IMR-90 (cell line): ENCODE measurements at regions not wholly inside any gene's neighbourhood (a gene's known extent, or its start where the extent isn't known, plus 50 kb on each side); places are given as distances from the start of the nearest gene placed in this dataset.

ENCODE experiments used
- ATAC-seq: fragments of 200-7000 bp; cut with Tn5 transposase; 2 replicates; pipeline ENCODE4 v1.9.1; 2020; ENCODE audit warnings: low read depth, mild to moderate bottlenecking, moderate library complexity
- BruUV-seq: library from RNA; stranded (reverse); fragments of 400-500 nt; replicated peaks from 2 replicates; lab custom pipeline; 2021; lab: Mats Ljungman, UMichigan
- CTCF ChIA-PET: fragments of 300-600 bp; formaldehyde crosslinking; extraction: SDS; loops from one replicate; lab custom pipeline; 2021; ENCODE audit warnings: antibody characterized with exemption; lab: Yijun Ruan, JAX
- POLR2A ChIA-PET: fragments of 300-600 bp; sonication (Branson Sonifier 250); formaldehyde crosslinking; loops from one replicate; lab custom pipeline; 2022; ENCODE audit warnings: antibody characterized with exemption; ENCODE audit not compliant: unreplicated experiment; lab: Charles Lee
- DNase-seq: peaks from one replicate; pipeline ENCODE4 v3.0.0; 2013
- H2AFZ ChIP-seq: replicated peaks from 2 replicates; pipeline ENCODE3; 2013; ENCODE audit warnings: low read length, mild to moderate bottlenecking; ENCODE audit not compliant: poor library complexity
- H2AK5ac ChIP-seq: 2 replicates; pipeline ENCODE4 v1.6.1; 2013; ENCODE audit warnings: low read depth, low read length, inconsistent platforms
- H2AK9ac ChIP-seq: replicated peaks from 2 replicates; pipeline ENCODE3; 2013; ENCODE audit warnings: mild to moderate bottlenecking, low read depth, low read length, moderate library complexity; ENCODE audit not compliant: poor library complexity
- H2BK120ac ChIP-seq: 2 replicates; pipeline ENCODE4 v1.6.1; 2013; ENCODE audit warnings: low read depth, low read length, inconsistent platforms
- H2BK15ac ChIP-seq: 3 replicates; pipeline ENCODE4 v1.6.1; 2013; ENCODE audit warnings: low read depth, low read length, inconsistent platforms
- H2BK20ac ChIP-seq: 2 replicates; pipeline ENCODE4 v1.6.1; 2013; ENCODE audit warnings: low read depth, mild to moderate bottlenecking, inconsistent platforms, low read length, moderate library complexity
- H2BK5ac ChIP-seq: 2 replicates; pipeline ENCODE4 v1.6.1; 2013; ENCODE audit warnings: mild to moderate bottlenecking, low read depth, low read length, inconsistent platforms; ENCODE audit not compliant: poor library complexity, severe bottlenecking
- H3K14ac ChIP-seq: replicated peaks from 2 replicates; pipeline ENCODE4 v1.6.1; 2013; ENCODE audit warnings: low read depth, low read length, inconsistent platforms
- H3K18ac ChIP-seq: 2 replicates; pipeline ENCODE4 v1.6.1; 2013; ENCODE audit warnings: low read depth, low read length, control low read depth
- H3K23ac ChIP-seq: 2 replicates; pipeline ENCODE4 v1.6.1; 2013; ENCODE audit warnings: low read depth, low read length, inconsistent platforms
- H3K27ac ChIP-seq: 2 replicates; pipeline ENCODE4 v1.5.1; 2013; ENCODE audit warnings: mild to moderate bottlenecking, control low read depth, low read length; ENCODE audit not compliant: insufficient read depth
- H3K27me3 ChIP-seq: 2 replicates; pipeline ENCODE4 v1.6.1; 2013; ENCODE audit warnings: low read length; ENCODE audit not compliant: control insufficient read depth, insufficient read depth
- H3K36me3 ChIP-seq: 2 replicates; pipeline ENCODE4 v1.6.1; 2013; ENCODE audit warnings: low read length, mixed read lengths; ENCODE audit not compliant: control insufficient read depth, insufficient read depth
- H3K4ac ChIP-seq: 2 replicates; pipeline ENCODE4 v1.6.1; 2013; ENCODE audit warnings: low read depth, low read length, inconsistent platforms
- H3K4me1 ChIP-seq: 2 replicates; pipeline ENCODE4 v1.6.1; 2013; ENCODE audit warnings: low read length, mixed read lengths; ENCODE audit not compliant: control insufficient read depth, insufficient read depth
- H3K4me2 ChIP-seq: 2 replicates; pipeline ENCODE4 v1.6.1; 2013; ENCODE audit warnings: low read depth, mild to moderate bottlenecking, control low read depth, low read length, moderate library complexity
- H3K4me3 ChIP-seq: 2 replicates; pipeline ENCODE4 v1.5.1; 2013; ENCODE audit warnings: low read depth, mild to moderate bottlenecking, control low read depth, low read length, moderate library complexity; ENCODE audit not compliant: insufficient read depth
- H3K56ac ChIP-seq: 2 replicates; pipeline ENCODE4 v1.6.1; 2013; ENCODE audit warnings: low read length, inconsistent platforms; ENCODE audit not compliant: insufficient read depth; ENCODE audit errors: extremely low read depth
- H3K79me1 ChIP-seq, 2 experiments: 2 replicates each; pipeline ENCODE4 v1.6.1; 2013; ENCODE audit warnings: low read length in 2 of 2, inconsistent platforms in 1 of 2, low read depth in 1 of 2
- H3K9ac ChIP-seq: 2 replicates; pipeline ENCODE4 v1.6.1; 2013; ENCODE audit warnings: low read depth, low read length, control low read depth
- H3K9me1 ChIP-seq: 2 replicates; pipeline ENCODE4 v1.6.1; 2013; ENCODE audit warnings: low read length, inconsistent platforms; ENCODE audit not compliant: insufficient read depth
- H3K9me3 ChIP-seq: 2 replicates; pipeline ENCODE4 v1.6.1; 2013; ENCODE audit warnings: low read length; ENCODE audit not compliant: control insufficient read depth, insufficient read depth
- H4K20me1 ChIP-seq: 2 replicates; pipeline ENCODE4 v1.6.1; 2013; ENCODE audit warnings: low read length, inconsistent platforms; ENCODE audit not compliant: insufficient read depth
- H4K5ac ChIP-seq: 2 replicates; pipeline ENCODE4 v1.6.1; 2013; ENCODE audit warnings: mild to moderate bottlenecking, low read depth, low read length, control low read depth
- H4K8ac ChIP-seq, 2 experiments: 2 replicates each; pipeline ENCODE4 v1.6.1; 2013; ENCODE audit warnings: low read depth in 2 of 2, low read length in 2 of 2, control low read depth in 1 of 2, inconsistent platforms in 1 of 2
- H4K91ac ChIP-seq: 2 replicates; pipeline ENCODE4 v1.6.1; 2013; ENCODE audit warnings: low read depth, low read length, inconsistent platforms; ENCODE audit not compliant: insufficient read depth
- ELK1 ChIP-seq: fragments of 150-350 bp; IDR thresholded peaks from 2 replicates; pipeline ENCODE4 v1.6.1; 2016; ENCODE audit warnings: low read depth, mild to moderate bottlenecking, low read length, moderate library complexity, borderline replicate concordance
- MAZ ChIP-seq: IDR thresholded peaks from 2 replicates; pipeline ENCODE4 v1.6.1; 2012; ENCODE audit warnings: low read depth, mild to moderate bottlenecking, low read length, improper control_type of control experiment, moderate library complexity, borderline replicate concordance
- MXI1 ChIP-seq: IDR thresholded peaks from 2 replicates; pipeline ENCODE4 v1.6.1; 2012; ENCODE audit warnings: low read depth, mild to moderate bottlenecking, low read length, moderate library complexity, borderline replicate concordance
- RAD21 ChIP-seq: IDR thresholded peaks from 2 replicates; pipeline ENCODE4 v1.6.1; 2012; ENCODE audit warnings: low read length, improper control_type of control experiment
- SMC3 ChIP-seq: fragments of 150-350 bp; IDR thresholded peaks from 2 replicates; pipeline ENCODE4 v1.6.1; 2016; ENCODE audit warnings: low read depth, mild to moderate bottlenecking, antibody characterized with exemption, low read length, moderate library complexity
- USF2 ChIP-seq: fragments of 150-350 bp; IDR thresholded peaks from 2 replicates; pipeline ENCODE4 v1.6.1; 2017; ENCODE audit warnings: mild to moderate bottlenecking, antibody characterized with exemption, low read length, low read depth
- WGBS, 2 experiments: methylation state at CpG; one replicate each; pipeline versions ENCODE4 v1.1.5 to v1.1.7; 2013; ENCODE audit warnings: missing lambda C conversion rate in 2 of 2; ENCODE audit not compliant: insufficient read length in 1 of 2; ENCODE audit errors: extremely low coverage in 2 of 2; 5-methylcytosine and 5-hydroxymethylcytosine counted together
- dilution Hi-C: fragments of 300-500 bp; cut with HindIII; formaldehyde crosslinking; loops from one replicate; pipeline ENCODE4 v1.14.3; 2018; ENCODE audit warnings: low sequenced_read_pairs; ENCODE audit not compliant: unreplicated experiment
- in situ Hi-C: fragments of 300-500 bp; cut with MboI; formaldehyde crosslinking; loops from 3 replicates; pipeline ENCODE4 v1.14.3; 2019; ENCODE audit warnings: low sequenced_read_pairs, inconsistent platforms, mixed read lengths
- intact Hi-C: fragments of 100-400 bp; cut with micrococcal nuclease; formaldehyde crosslinking; loops from 2 replicates; pipeline ENCODE4 v1.10.0; 2022

DNA sequence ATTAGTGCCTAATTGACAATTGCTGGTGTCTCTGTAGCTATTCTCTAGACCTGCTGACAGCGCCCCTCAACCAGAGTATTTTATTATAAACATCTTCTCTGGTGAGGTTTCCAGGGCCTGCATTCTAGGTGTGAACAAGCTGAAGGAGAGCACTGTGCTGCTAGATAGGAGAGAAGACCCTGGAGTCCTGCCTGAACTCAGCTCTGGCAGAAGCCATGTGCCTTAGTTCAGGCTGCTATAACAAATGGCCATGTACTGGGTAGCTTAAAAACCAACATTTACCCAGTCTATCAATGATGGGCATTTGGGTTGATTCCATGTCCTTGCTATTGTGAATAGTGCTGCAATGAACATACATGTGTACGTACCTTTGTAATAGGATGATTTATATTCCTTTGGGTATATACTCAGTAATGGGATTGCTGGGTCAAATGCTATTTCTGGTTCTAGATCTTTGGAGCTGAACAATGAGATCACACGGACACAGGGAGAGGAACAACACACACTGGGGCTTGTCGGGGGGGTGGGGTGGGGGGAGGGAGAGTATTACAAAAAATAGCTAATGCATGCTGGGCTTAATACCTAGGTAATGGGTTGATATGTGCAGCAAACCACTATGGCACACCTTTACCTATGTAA, 185.5 kb upstream of the CPEB2 start:
- BruUV-seq, result no TSS peak

More for the DNA sequence above, 185.5 kb upstream of the CPEB2 start:
- no peak overlapping the region for H3K4ac ChIP-seq
- no peaks in the 10 kb centered on the region for H3K27me3 ChIP-seq
- no peaks in the 10 kb centered on the region for H3K4me1 ChIP-seq
- no peak overlapping the region for H2BK120ac ChIP-seq
- ChIA-PET POLR2A (no interaction called here), CTCF (no interaction called here)
- H2AK9ac ChIP-seq, result no peak overlapping the region
- H2AFZ ChIP-seq, result no peak overlapping the region
- intact Hi-C loops (no loop called here), dilution Hi-C loops (no loop called here), in situ Hi-C loops (no loop called here)
- no peak for ATAC-seq
- no peak for DNase-seq
- no peak overlapping the region for H4K91ac ChIP-seq
- H3K4me2 ChIP-seq, result no peak overlapping the region
- no peaks in the 10 kb centered on the region for H3K9me3 ChIP-seq
- no peak overlapping the region for H2AK5ac ChIP-seq
- H4K20me1 ChIP-seq, result no peaks in the 10 kb centered on the region
- no peak overlapping the region for H3K56ac ChIP-seq
- no peak overlapping the region for H3K27ac ChIP-seq
- H3K79me1 ChIP-seq, result no peaks in the 10 kb centered on the region
- no peak overlapping the region for H4K5ac ChIP-seq
- H2BK20ac ChIP-seq, result no peak overlapping the region
- no CpG with 5 or more reads among the region's 4 CpGs for WGBS, 2 experiments
- H2BK5ac ChIP-seq, result no peak overlapping the region
- no peak overlapping the region for H4K8ac ChIP-seq
- no peaks in the 10 kb centered on the region for H3K36me3 ChIP-seq
- no peaks in the 10 kb centered on the region for H3K9me1 ChIP-seq
- H3K9ac ChIP-seq, result no peak overlapping the region
- no peak overlapping the region for H3K4me3 ChIP-seq
- TF ChIP-seq USF2 (no peak), MXI1 (no peak), MAZ (no peak), ELK1 (no peak), RAD21 (no peak), SMC3 (no peak)
- no peak overlapping the region for H2BK15ac ChIP-seq
- H3K23ac ChIP-seq, result no peak overlapping the region
- H3K18ac ChIP-seq, result no peak overlapping the region
- H3K14ac ChIP-seq, result no peak overlapping the region
